HG02970 (cell line): ENCODE measurements at regions not wholly inside any gene's neighbourhood (a gene's known extent, or its start where the extent isn't known, plus 50 kb on each side); places are given as distances from the start of the nearest gene placed in this dataset.
"Not testable (repeated sequence)": the region's sequence is repeated elsewhere in the genome, so short reads cannot be mapped to it uniquely, and the experiment has no call there.

Source experiments
- ATAC-seq: cut with Tn5 transposase; IDR thresholded peaks from one replicate; pipeline ENCODE4 v1.9.1; 2021; ENCODE audit warnings: mild to moderate bottlenecking, moderate library complexity, moderate number of reproducible peaks; ENCODE audit not compliant: unreplicated experiment, low FRiP score

- no peak for ATAC-seq
These were observed 682.9 kb upstream of the LRRTM1 start for GRCh38 chr2:80987466-80987865.

GRCh38 chr2:80969900-80970299, 665.3 kb upstream of the LRRTM1 start:
- ATAC-seq = no peak

GRCh38 chr2:80968450-80968849, 663.9 kb upstream of the LRRTM1 start:
- no peak for ATAC-seq

GRCh38 chr2:80947601-80948130, 643.1 kb upstream of the LRRTM1 start:
- ATAC-seq = no peak

GRCh38 chr2:80943487-80943886, 638.9 kb upstream of the LRRTM1 start:
- no peak for ATAC-seq

- ATAC-seq = no peak
These were observed 638.2 kb upstream of the LRRTM1 start for GRCh38 chr2:80942766-80943165.

- no peak for ATAC-seq
These were observed 633.9 kb upstream of the LRRTM1 start for GRCh38 chr2:80938463-80938862.

- ATAC-seq = not testable (repeated sequence)
These were observed 627.3 kb upstream of the LRRTM1 start for GRCh38 chr2:80931820-80932219.

GRCh38 chr2:80930777-80931176, 626.2 kb upstream of the LRRTM1 start:
- no peak for ATAC-seq

GRCh38 chr2:80926168-80926567, 621.6 kb upstream of the LRRTM1 start:
- ATAC-seq = no peak

GRCh38 chr2:80896576-80896975, 592.0 kb upstream of the LRRTM1 start:
- no peak for ATAC-seq

GRCh38 chr2:80894486-80894885, 589.9 kb upstream of the LRRTM1 start:
- no peak for ATAC-seq

- ATAC-seq = no peak
These were observed 589.2 kb upstream of the LRRTM1 start for GRCh38 chr2:80893711-80894110.

- ATAC-seq = no peak
These were observed 584.5 kb upstream of the LRRTM1 start for GRCh38 chr2:80889009-80889408.

GRCh38 chr2:80887841-80888378, 583.4 kb upstream of the LRRTM1 start:
- no peak for ATAC-seq

GRCh38 chr2:80874374-80874773, 569.8 kb upstream of the LRRTM1 start:
- no peak for ATAC-seq

- no peak for ATAC-seq
These were observed 565.4 kb upstream of the LRRTM1 start for GRCh38 chr2:80869858-80870438.

GRCh38 chr2:80863147-80863714, 558.7 kb upstream of the LRRTM1 start:
- no peak for ATAC-seq

- ATAC-seq = no peak
These were observed 554.4 kb upstream of the LRRTM1 start for GRCh38 chr2:80858965-80859364.

GRCh38 chr2:80856227-80856626, 551.7 kb upstream of the LRRTM1 start:
- no peak for ATAC-seq

- ATAC-seq = no peak
These were observed 550.3 kb upstream of the LRRTM1 start for GRCh38 chr2:80854831-80855230.

- ATAC-seq = no peak
These were observed 548.2 kb upstream of the LRRTM1 start for GRCh38 chr2:80852808-80853139.
